Kidney (tissue), 13 donors: ENCODE measurements at regions not wholly inside any gene's neighbourhood (a gene's known extent, or its start where the extent isn't known, plus 50 kb on each side); places are given as distances from the start of the nearest gene placed in this dataset.

ENCODE experiments used
- DNase-seq, 5 donors: peaks; one replicate each; pipeline ENCODE4 v3.0.0-alpha.2; 2013 to 2020
- FAIRE-seq: peaks from 2 replicates; lab custom pipeline; 2012; peaks lifted over from hg19 to GRCh38; lab: Jason Lieb, UNC
- H3K27ac ChIP-seq, 2 donors: one replicate each; pipeline ENCODE4 v1.7.0; 2013; ENCODE audit warnings: low read depth in 2 of 2, low read length in 2 of 2, inconsistent platforms in 1 of 2
- H3K27me3 ChIP-seq: one replicate; pipeline ENCODE4 v1.7.1; 2013; ENCODE audit warnings: low read length, inconsistent platforms; ENCODE audit not compliant: control insufficient read depth, insufficient read depth
- H3K36me3 ChIP-seq, 3 donors: one replicate each; pipeline versions ENCODE4 v1.7.0 to v1.7.1; 2013; ENCODE audit warnings: low read length in 3 of 3, control low read depth in 1 of 3, inconsistent platforms in 1 of 3; ENCODE audit not compliant: insufficient read depth in 3 of 3, control insufficient read depth in 2 of 3
- H3K4me1 ChIP-seq, 3 donors: one replicate each; pipeline versions ENCODE4 v1.7.0 to v1.7.1; 2013; ENCODE audit warnings: low read length in 3 of 3, inconsistent platforms in 1 of 3, low read depth in 1 of 3; ENCODE audit not compliant: control insufficient read depth in 2 of 3, insufficient read depth in 2 of 3
- H3K4me3 ChIP-seq, 3 donors: one replicate each; pipeline versions ENCODE4 v1.7.0 to v1.8.1; 2013; ENCODE audit warnings: low read length in 3 of 3, control low read depth in 1 of 3, inconsistent platforms in 1 of 3
- H3K9ac ChIP-seq, 3 donors: one replicate each; pipeline versions ENCODE4 v1.7.0 to v1.7.1; 2013; ENCODE audit warnings: low read length in 3 of 3, control low read depth in 1 of 3, inconsistent platforms in 1 of 3
- H3K9me3 ChIP-seq, 3 donors: one replicate each; pipeline versions ENCODE4 v1.7.0 to v1.7.1; 2013; ENCODE audit warnings: low read length in 3 of 3, control low read depth in 1 of 3, inconsistent platforms in 1 of 3; ENCODE audit not compliant: control insufficient read depth in 2 of 3, insufficient read depth in 1 of 3
- intact Hi-C: fragments of 100-400 bp; cut with DNase I; formaldehyde crosslinking; loops from one replicate; pipeline ENCODE4 v1.11.1; 2022
- TF ChIP-seq, protein P1 (sequence below): IDR thresholded peaks from 3 replicates; pipeline ENCODE4 v1.5.1; 2012; ENCODE audit warnings: mild to moderate bottlenecking, moderate library complexity, borderline replicate concordance; ENCODE audit not compliant: insufficient read depth; ENCODE audit errors: extremely low read depth
- donor health status: control.
- donor health status: control.
- donor health status: control.
- donor health status: control.
- donor health status: control.
- donor health status: DM: yes; HTN: yes; CAD: no.
- donor health status: Normal renal cell carcinoma (clear cell type).

DNA sequence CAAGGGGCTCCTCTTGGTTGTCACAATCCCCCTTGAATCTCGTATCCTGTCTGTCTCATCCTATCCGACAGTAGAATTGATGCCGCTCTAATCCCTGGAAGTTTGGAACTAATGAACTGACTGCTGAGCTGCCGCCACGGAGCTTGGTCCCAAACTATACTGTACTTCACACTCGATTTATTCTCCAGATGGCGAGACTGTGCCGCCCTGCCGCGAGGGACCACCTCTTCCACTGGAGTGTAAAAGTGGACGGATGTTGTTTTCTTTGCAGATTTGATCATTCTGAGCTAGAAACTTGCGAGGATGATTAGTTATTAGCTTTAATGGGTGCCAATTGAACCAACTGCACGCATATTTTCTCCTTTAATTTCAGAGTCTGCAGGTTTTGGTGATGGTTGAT is 117.2 kb downstream of the ZIC5 start:
- Histone ChIP-seq H3K27me3 (no peaks in the 10 kb centered on the region), H3K9me3 (no peaks in the 10 kb centered on the region), H3K27ac (no peak overlapping the region), H3K9ac (no peak overlapping the region), H3K36me3 (no peaks in the 10 kb centered on the region), H3K4me3 (no peak overlapping the region), H3K4me1 (no peaks in the 10 kb centered on the region)
- intact Hi-C loops: no loop called here
- FAIRE-seq (no peak), DNase-seq (no peak)
- TF ChIP-seq, protein P1, sequence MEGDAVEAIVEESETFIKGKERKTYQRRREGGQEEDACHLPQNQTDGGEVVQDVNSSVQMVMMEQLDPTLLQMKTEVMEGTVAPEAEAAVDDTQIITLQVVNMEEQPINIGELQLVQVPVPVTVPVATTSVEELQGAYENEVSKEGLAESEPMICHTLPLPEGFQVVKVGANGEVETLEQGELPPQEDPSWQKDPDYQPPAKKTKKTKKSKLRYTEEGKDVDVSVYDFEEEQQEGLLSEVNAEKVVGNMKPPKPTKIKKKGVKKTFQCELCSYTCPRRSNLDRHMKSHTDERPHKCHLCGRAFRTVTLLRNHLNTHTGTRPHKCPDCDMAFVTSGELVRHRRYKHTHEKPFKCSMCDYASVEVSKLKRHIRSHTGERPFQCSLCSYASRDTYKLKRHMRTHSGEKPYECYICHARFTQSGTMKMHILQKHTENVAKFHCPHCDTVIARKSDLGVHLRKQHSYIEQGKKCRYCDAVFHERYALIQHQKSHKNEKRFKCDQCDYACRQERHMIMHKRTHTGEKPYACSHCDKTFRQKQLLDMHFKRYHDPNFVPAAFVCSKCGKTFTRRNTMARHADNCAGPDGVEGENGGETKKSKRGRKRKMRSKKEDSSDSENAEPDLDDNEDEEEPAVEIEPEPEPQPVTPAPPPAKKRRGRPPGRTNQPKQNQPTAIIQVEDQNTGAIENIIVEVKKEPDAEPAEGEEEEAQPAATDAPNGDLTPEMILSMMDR: no peak

DNA sequence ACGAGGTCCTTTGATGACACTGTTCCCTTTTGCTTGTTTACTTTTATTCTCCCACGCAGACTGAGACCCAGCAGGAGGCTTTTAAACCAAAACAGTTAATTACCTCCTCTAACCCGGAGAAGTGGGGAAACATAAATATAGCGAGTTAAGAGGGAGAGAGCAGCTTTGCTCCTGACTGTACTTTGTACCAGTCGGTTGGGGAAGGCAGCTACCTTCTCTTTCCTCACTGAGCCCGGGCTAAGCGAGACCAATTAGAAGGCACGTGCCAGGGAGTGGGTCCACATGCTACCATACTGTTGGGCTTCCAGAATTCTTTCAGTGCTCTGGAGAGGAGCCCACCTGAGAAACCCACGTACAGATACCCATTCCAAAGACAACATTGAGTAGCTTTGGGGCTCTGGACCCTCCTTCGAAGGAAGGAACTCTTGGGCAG is 124.2 kb downstream of the ZIC5 start:
- DNase-seq: no peak
- Histone ChIP-seq H3K4me1 (no peaks in the 10 kb centered on the region), H3K27me3 (no peaks in the 10 kb centered on the region), H3K4me3 (no peak overlapping the region), H3K9ac (no peak overlapping the region), H3K27ac (no peak overlapping the region), H3K9me3 (no peaks in the 10 kb centered on the region), H3K36me3 (no peaks in the 10 kb centered on the region)
- intact Hi-C loops: no loop called here
- no peak for FAIRE-seq
- TF ChIP-seq, protein P1: no peak

DNA sequence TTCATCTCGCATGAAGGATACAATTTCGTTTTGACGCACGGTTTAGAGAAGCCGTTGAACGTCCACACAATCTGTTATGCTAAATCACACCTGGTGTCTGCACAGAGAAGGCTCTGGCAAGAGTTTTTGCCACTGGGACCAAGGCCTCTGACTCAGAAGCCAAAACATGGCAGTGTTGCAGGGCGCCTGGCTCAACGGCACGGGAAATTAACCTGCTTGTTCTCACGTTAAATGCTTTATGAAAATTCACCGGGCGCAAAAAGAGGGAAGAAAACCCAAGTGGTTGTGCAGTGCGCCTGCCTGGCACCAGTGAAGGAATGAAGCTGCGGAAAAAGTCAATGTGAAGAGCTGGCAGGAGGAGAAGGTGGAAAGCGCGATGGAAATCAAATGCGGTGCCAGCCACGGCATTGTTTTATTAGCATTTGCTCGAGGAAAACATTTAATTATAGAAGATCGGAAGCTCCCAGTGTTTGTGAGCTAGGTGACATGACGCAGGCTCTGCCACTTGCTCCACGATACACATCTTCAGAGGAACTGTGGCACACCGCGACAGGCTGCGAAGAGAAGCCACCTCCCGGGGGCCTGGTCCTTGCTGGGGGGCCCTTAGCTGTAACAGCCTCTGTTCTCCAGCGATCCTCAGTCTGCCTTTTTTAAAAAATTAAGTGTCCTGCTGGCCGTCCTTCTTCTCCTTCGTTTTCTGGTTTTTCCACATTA is 126.2 kb downstream of the ZIC5 start:
- H3K9me3 ChIP-seq: no peaks in the 10 kb centered on the region
- intact Hi-C loops: no loop called here
- TF ChIP-seq, protein P1: no peak
- no peaks in the 10 kb centered on the region for H3K36me3 ChIP-seq
- H3K27me3 ChIP-seq: no peaks in the 10 kb centered on the region
- FAIRE-seq (no peak), DNase-seq (no peak)
- H3K9ac ChIP-seq: no peak overlapping the region
- no peaks in the 10 kb centered on the region for H3K4me1 ChIP-seq
- H3K4me3 ChIP-seq: no peak overlapping the region
- H3K27ac ChIP-seq: no peak overlapping the region

DNA sequence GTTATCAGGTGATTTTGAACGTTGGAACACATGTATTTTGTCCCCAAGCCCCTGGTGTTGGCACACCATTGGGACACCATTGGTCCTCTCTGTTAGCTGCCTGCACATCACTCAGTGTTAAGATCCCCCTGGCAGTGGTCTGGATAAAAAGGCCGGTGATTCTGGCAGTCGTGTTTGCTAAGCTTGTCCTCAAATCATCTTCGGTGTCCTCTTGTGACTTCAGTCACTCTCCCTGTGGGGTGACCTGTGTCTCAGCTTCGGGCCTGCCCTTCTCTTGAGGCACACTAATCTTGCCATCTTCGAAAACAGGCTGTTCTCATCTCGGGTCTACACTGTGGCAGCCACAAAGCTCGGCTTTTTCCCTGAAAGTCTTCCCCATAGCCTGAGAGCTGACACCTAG is 127.1 kb downstream of the ZIC5 start:
- Histone ChIP-seq H3K27ac (no peak overlapping the region), H3K9me3 (no peaks in the 10 kb centered on the region), H3K9ac (no peak overlapping the region), H3K27me3 (no peaks in the 10 kb centered on the region), H3K4me3 (no peak overlapping the region), H3K36me3 (no peaks in the 10 kb centered on the region), H3K4me1 (no peaks in the 10 kb centered on the region)
- no peak for DNase-seq
- FAIRE-seq: no peak
- TF ChIP-seq, protein P1: no peak
- intact Hi-C loops: no loop called here
